ENCODE measurements at regions not wholly inside any gene's neighbourhood (a gene's known extent, or its start where the extent isn't known, plus 50 kb on each side); places are given as distances from the start of the nearest gene placed in this dataset.
"Not testable (repeated sequence)": the region's sequence is repeated elsewhere in the genome, so short reads cannot be mapped to it uniquely, and the experiment has no call there.

GRCh38 chr5:91297994-91298393 lies 85.1 kb downstream of the ARRDC3 start:
- Histone ChIP-seq H3K36me3 (ENCODE audit: insufficient read depth, low read length, poor library complexity, severe bottlenecking) (no peaks in the 10 kb centered on the region), H3K4me1 (ENCODE audit: insufficient read depth, low read length, poor library complexity, severe bottlenecking) (peaks cover 7% of the 10 kb centered on the region), H3K27ac (ENCODE audit: low read depth, low read length, poor library complexity, severe bottlenecking) (no peak overlapping the region), H3K4me3 (ENCODE audit: low read depth, low read length, poor library complexity, severe bottlenecking) (no peak overlapping the region), H3K27me3 (replicated peaks; ENCODE audit: insufficient read depth, low read depth, low read length, poor library complexity) (no peaks in the 10 kb centered on the region), H3K9me3 (ENCODE audit: low read depth, low read length, poor library complexity, severe bottlenecking) (no peaks in the 10 kb centered on the region)
- no peak for TF ChIP-seq CTCF (conservative IDR thresholded peaks at IDR 0.05; ENCODE audit: low read depth, low read length)
- TF ChIP-seq EZH2 (IDR thresholded peaks at IDR 0.05; ENCODE audit: borderline replicate concordance, low read depth, low read length, poor library complexity, severe bottlenecking), result no peak
- POLR2A ChIA-PET (ENCODE audit: low non-redundant PET), result interaction anchor here (0.6 kb wide), 1 partner anchor 624 kb away, joined by 4 read pairs; no protein-coding TSS in a partner anchor
- CTCF ChIA-PET, result no interaction called here
- no TSS peak for BruUV-seq (replicated peaks)
- intact Hi-C loops (cut with micrococcal nuclease; ENCODE audit: unreplicated experiment), result no loop called here
- DNase-seq (ENCODE audit: low spot score), result no peak

GRCh38 chr5:91296674-91297143 lies 86.4 kb downstream of the ARRDC3 start:
- Histone ChIP-seq H3K4me3 (ENCODE audit: low read depth, low read length, poor library complexity, severe bottlenecking) (no peak overlapping the region), H3K4me1 (ENCODE audit: insufficient read depth, low read length, poor library complexity, severe bottlenecking) (peaks cover 6% of the 10 kb centered on the region), H3K27me3 (replicated peaks; ENCODE audit: insufficient read depth, low read depth, low read length, poor library complexity) (no peaks in the 10 kb centered on the region), H3K36me3 (ENCODE audit: insufficient read depth, low read length, poor library complexity, severe bottlenecking) (no peaks in the 10 kb centered on the region), H3K27ac (ENCODE audit: low read depth, low read length, poor library complexity, severe bottlenecking) (no peak overlapping the region), H3K9me3 (ENCODE audit: low read depth, low read length, poor library complexity, severe bottlenecking) (no peaks in the 10 kb centered on the region)
- TF ChIP-seq CTCF (conservative IDR thresholded peaks at IDR 0.05; ENCODE audit: low read depth, low read length) (no peak), EZH2 (IDR thresholded peaks at IDR 0.05; ENCODE audit: borderline replicate concordance, low read depth, low read length, poor library complexity, severe bottlenecking) (no peak)
- no peak for DNase-seq (ENCODE audit: low spot score)
- intact Hi-C loops (cut with micrococcal nuclease; ENCODE audit: unreplicated experiment), result no loop called here
- ChIA-PET CTCF (no interaction called here), POLR2A (ENCODE audit: low non-redundant PET) (no interaction called here)
- no TSS peak for BruUV-seq (replicated peaks)

DNA sequence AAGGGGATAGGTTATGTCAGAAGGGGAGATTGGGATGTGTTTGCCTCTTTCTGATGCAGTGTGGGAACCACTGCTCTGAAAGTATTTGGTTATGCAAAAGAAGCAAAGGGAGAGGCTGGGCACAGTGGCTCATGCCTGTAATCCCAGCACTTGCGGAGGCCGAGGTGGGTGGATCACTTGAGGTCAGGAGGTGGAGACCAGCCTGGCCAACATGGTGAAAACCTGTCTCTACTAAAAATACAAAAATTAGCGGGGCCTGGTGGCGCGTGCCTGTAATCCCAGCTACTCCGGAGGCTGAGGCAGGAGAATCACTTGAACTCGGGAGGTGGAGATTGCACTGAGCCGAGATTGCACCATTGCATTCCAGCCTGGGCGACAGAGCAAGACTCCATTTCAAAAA lies 87.0 kb downstream of the ARRDC3 start:
- DNase-seq (ENCODE audit: low spot score); H3K4me3 ChIP-seq (ENCODE audit: low read depth, low read length, poor library complexity, severe bottlenecking); CTCF ChIA-PET; POLR2A ChIA-PET (ENCODE audit: low non-redundant PET); H3K36me3 ChIP-seq (ENCODE audit: insufficient read depth, low read length, poor library complexity, severe bottlenecking); intact Hi-C loops (cut with micrococcal nuclease; ENCODE audit: unreplicated experiment); H3K27ac ChIP-seq (ENCODE audit: low read depth, low read length, poor library complexity, severe bottlenecking); H3K9me3 ChIP-seq (ENCODE audit: low read depth, low read length, poor library complexity, severe bottlenecking); BruUV-seq (replicated peaks); H3K4me1 ChIP-seq (ENCODE audit: insufficient read depth, low read length, poor library complexity, severe bottlenecking); H3K27me3 ChIP-seq (replicated peaks; ENCODE audit: insufficient read depth, low read depth, low read length, poor library complexity): not testable (repeated sequence)

DNA sequence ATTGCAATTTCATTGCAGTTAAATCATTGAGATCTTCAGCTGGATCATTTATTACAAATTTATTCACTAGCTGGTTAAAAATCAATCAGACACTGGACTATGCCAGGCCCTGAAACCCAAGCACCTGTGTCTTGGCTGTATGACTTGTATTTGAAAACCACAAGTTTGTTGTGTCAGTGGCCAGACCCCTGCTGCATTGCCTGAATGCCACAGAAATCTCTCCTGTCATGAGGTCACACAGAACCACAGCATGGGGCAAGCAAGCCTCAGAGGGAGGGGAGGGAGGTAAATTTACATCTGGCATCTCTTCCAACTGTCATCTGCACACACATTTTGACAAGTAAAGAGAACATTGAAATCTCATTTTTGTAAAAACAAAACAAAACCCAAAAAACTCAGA lies 90.0 kb downstream of the ARRDC3 start:
- no peak overlapping the region for H3K4me3 ChIP-seq (ENCODE audit: low read depth, low read length, poor library complexity, severe bottlenecking)
- H3K4me1 ChIP-seq (ENCODE audit: insufficient read depth, low read length, poor library complexity, severe bottlenecking), result no peaks in the 10 kb centered on the region
- TF ChIP-seq EZH2 (IDR thresholded peaks at IDR 0.05; ENCODE audit: borderline replicate concordance, low read depth, low read length, poor library complexity, severe bottlenecking), result no peak
- TF ChIP-seq CTCF (conservative IDR thresholded peaks at IDR 0.05; ENCODE audit: low read depth, low read length), result no peak
- ChIA-PET POLR2A (ENCODE audit: low non-redundant PET) (no interaction called here), CTCF (no interaction called here)
- H3K36me3 ChIP-seq (ENCODE audit: insufficient read depth, low read length, poor library complexity, severe bottlenecking), result no peaks in the 10 kb centered on the region
- DNase-seq (ENCODE audit: low spot score), result no peak
- no peaks in the 10 kb centered on the region for H3K9me3 ChIP-seq (ENCODE audit: low read depth, low read length, poor library complexity, severe bottlenecking)
- no peak overlapping the region for H3K27ac ChIP-seq (ENCODE audit: low read depth, low read length, poor library complexity, severe bottlenecking)
- intact Hi-C loops (cut with micrococcal nuclease; ENCODE audit: unreplicated experiment), result no loop called here
- no TSS peak for BruUV-seq (replicated peaks)
- no peaks in the 10 kb centered on the region for H3K27me3 ChIP-seq (replicated peaks; ENCODE audit: insufficient read depth, low read depth, low read length, poor library complexity)

Measured in A673 (cell line).